BJ (cell line): ENCODE measurements at regions not wholly inside any gene's neighbourhood (a gene's known extent, or its start where the extent isn't known, plus 50 kb on each side); places are given as distances from the start of the nearest gene placed in this dataset.

Source experiments
- CTCF ChIA-PET: fragments of 350-600 bp; formaldehyde crosslinking; extraction: SDS; loops from one replicate; lab custom pipeline; 2021; ENCODE audit warnings: antibody characterized with exemption, inconsistent platforms; lab: Yijun Ruan, JAX
- POLR2A ChIA-PET: fragments of 300-600 bp; sonication (Branson Sonifier 250); formaldehyde crosslinking; extraction: SDS; loops from one replicate; lab custom pipeline; 2021; ENCODE audit warnings: antibody characterized with exemption; lab: Charles Lee
- DNase-seq: peaks from one replicate; pipeline ENCODE4 v3.0.0-alpha.2; 2011; ENCODE audit warnings: low read depth
- H3K27me3 ChIP-seq: 2 replicates; pipeline ENCODE4 v1.6.0; 2011; ENCODE audit warnings: low read length; ENCODE audit not compliant: control insufficient read depth, insufficient read depth
- H3K36me3 ChIP-seq: 2 replicates; pipeline ENCODE4 v1.5.1; 2011; ENCODE audit warnings: low read length; ENCODE audit not compliant: control insufficient read depth, insufficient read depth
- H3K4me3 ChIP-seq: 2 replicates; pipeline ENCODE4 v1.5.1; 2011; ENCODE audit warnings: low read depth, mild to moderate bottlenecking, control low read depth, low read length
- CTCF ChIP-seq: IDR thresholded peaks from 2 replicates; pipeline ENCODE4 v1.5.1; 2011; ENCODE audit warnings: low read depth, mild to moderate bottlenecking, control low read depth, inconsistent platforms, low read length, moderate library complexity; ENCODE audit not compliant: insufficient read depth

- H3K4me3 ChIP-seq: no peak overlapping the region
- POLR2A ChIA-PET: no interaction called here
- DNase-seq: no peak
- TF ChIP-seq CTCF: no peak
- H3K36me3 ChIP-seq: no peaks in the 10 kb centered on the region
- H3K27me3 ChIP-seq: no peaks in the 10 kb centered on the region
- CTCF ChIA-PET: interaction anchor here (0.8 kb wide), 1 partner anchor 11 kb away, joined by 3 read pairs; no protein-coding TSS in a partner anchor
Measured at GRCh38 chr6:158920311-158920905, 79.6 kb downstream of the RSPH3 start.

GRCh38 chr6:158919865-158920264 lies 80.1 kb downstream of the RSPH3 start:
- CTCF ChIA-PET: no interaction called here

GRCh38 chr6:158916617-158917016 lies 83.4 kb downstream of the RSPH3 start:
- H3K36me3 ChIP-seq: no peaks in the 10 kb centered on the region
- no peak overlapping the region for H3K4me3 ChIP-seq
- no peak for TF ChIP-seq CTCF
- POLR2A ChIA-PET: no interaction called here
- CTCF ChIA-PET: interaction anchor here (0.7 kb wide), 1 partner anchor 13 kb away, joined by 4 read pairs; no protein-coding TSS in a partner anchor
- no peak for DNase-seq
- no peaks in the 10 kb centered on the region for H3K27me3 ChIP-seq

More at GRCh38 chr6:158919865-158920264, 80.1 kb downstream of the RSPH3 start:
- Histone ChIP-seq H3K27me3 (no peaks in the 10 kb centered on the region), H3K4me3 (no peak overlapping the region), H3K36me3 (no peaks in the 10 kb centered on the region)
- POLR2A ChIA-PET: no interaction called here
- no peak for TF ChIP-seq CTCF
- no peak for DNase-seq

GRCh38 chr6:158914923-158915322 lies 85.1 kb downstream of the RSPH3 start:
- DNase-seq: no peak
- Histone ChIP-seq H3K36me3 (no peaks in the 10 kb centered on the region), H3K27me3 (no peaks in the 10 kb centered on the region), H3K4me3 (no peak overlapping the region)
- POLR2A ChIA-PET: no interaction called here
- CTCF ChIA-PET: no interaction called here
- TF ChIP-seq CTCF: no peak

GRCh38 chr6:158913580-158913979 lies 86.4 kb downstream of the RSPH3 start:
- Histone ChIP-seq H3K27me3 (no peaks in the 10 kb centered on the region), H3K36me3 (no peaks in the 10 kb centered on the region), H3K4me3 (no peak overlapping the region)
- no peak for DNase-seq
- no peak for TF ChIP-seq CTCF
- CTCF ChIA-PET: no interaction called here
- POLR2A ChIA-PET: no interaction called here
